Fibroblast of lung (primary cell): ENCODE measurements at regions not wholly inside any gene's neighbourhood (a gene's known extent, or its start where the extent isn't known, plus 50 kb on each side); places are given as distances from the start of the nearest gene placed in this dataset.

Source experiments
- DNase-seq, 2 donors: peaks; one replicate each; pipeline versions ENCODE4 v3.0.0 to v3.0.0-alpha.2; 2010; ENCODE audit warnings: low read depth in 2 of 2
- H2AFZ ChIP-seq: 2 replicates; pipeline ENCODE4 v1.5.1; 2012; ENCODE audit warnings: low read length, control low read depth, inconsistent platforms
- H3K27ac ChIP-seq: 2 replicates; pipeline ENCODE4 v1.5.1; 2011; ENCODE audit warnings: low read length, control low read depth; ENCODE audit not compliant: insufficient read depth
- H3K27me3 ChIP-seq: 2 replicates; pipeline ENCODE4 v1.5.1; 2011; ENCODE audit warnings: mild to moderate bottlenecking, low read length; ENCODE audit not compliant: control insufficient read depth, insufficient read depth
- H3K36me3 ChIP-seq: 2 replicates; pipeline ENCODE4 v1.5.1; 2011; ENCODE audit warnings: low read length; ENCODE audit not compliant: control insufficient read depth, insufficient read depth
- H3K4me1 ChIP-seq: 2 replicates; pipeline ENCODE4 v1.5.1; 2011; ENCODE audit warnings: low read length; ENCODE audit not compliant: control insufficient read depth, insufficient read depth; ENCODE audit errors: extremely low read depth
- H3K4me2 ChIP-seq: 2 replicates; pipeline ENCODE4 v1.5.1; 2011; ENCODE audit warnings: low read length, control low read depth; ENCODE audit not compliant: insufficient read depth; ENCODE audit errors: extremely low read depth
- H3K4me3 ChIP-seq, 4 experiments: fragments of 200-600 bp in 1 of 4; sonication (generic) in 1 of 4; replicated peaks in 1 of 4; 2 replicates each; pipeline ENCODE4 v1.5.1; 2011 to 2016; ENCODE audit warnings: low read length in 4 of 4, low read depth in 3 of 4, mild to moderate bottlenecking in 3 of 4, control low read depth in 2 of 4, inconsistent platforms in 1 of 4, mixed read lengths in 1 of 4; ENCODE audit not compliant: insufficient read depth in 1 of 4; ENCODE audit errors: control extremely low read depth in 1 of 4
- H3K79me2 ChIP-seq: 2 replicates; pipeline ENCODE4 v1.5.1; 2012; ENCODE audit warnings: mild to moderate bottlenecking, low read length, inconsistent platforms; ENCODE audit not compliant: control insufficient read depth, insufficient read depth
- H3K9ac ChIP-seq: 2 replicates; pipeline ENCODE4 v1.5.1; 2011; ENCODE audit warnings: mild to moderate bottlenecking, low read length, control low read depth; ENCODE audit not compliant: insufficient read depth
- H3K9me3 ChIP-seq: 2 replicates; pipeline ENCODE4 v1.5.1; 2012; ENCODE audit warnings: low read depth, low read length; ENCODE audit not compliant: control insufficient read depth, insufficient read depth
- H4K20me1 ChIP-seq: 2 replicates; pipeline ENCODE4 v1.5.1; 2011; ENCODE audit warnings: low read length; ENCODE audit not compliant: control insufficient read depth, insufficient read depth; ENCODE audit errors: extremely low read depth
- CTCF ChIP-seq, 2 donors: IDR thresholded peaks in 1 of 2; conservative IDR thresholded peaks in 1 of 2; 1 replicate in 1 of 2; 2 replicates in 1 of 2; pipeline ENCODE4 v1.5.1; 2011 to 2012; ENCODE audit warnings: low read length in 2 of 2, control low read depth in 1 of 2, inconsistent platforms in 1 of 2, low read depth in 1 of 2, mild to moderate bottlenecking in 1 of 2
- EZH2 ChIP-seq: IDR thresholded peaks from 2 replicates; pipeline ENCODE4 v1.5.1; 2012; ENCODE audit warnings: low read length, control low read depth, mild to moderate bottlenecking; ENCODE audit errors: missing control alignments

GRCh38 chr12:17388679-17389078 is 701.3 kb downstream of the RERGL start:
- Histone ChIP-seq H3K4me2 (no peak overlapping the region), H3K27me3 (no peaks in the 10 kb centered on the region)

GRCh38 chr12:17383321-17383720 is 706.7 kb downstream of the RERGL start:
- Histone ChIP-seq H3K36me3 (no peaks in the 10 kb centered on the region), H3K27ac (no peak overlapping the region), H3K9ac (no peak overlapping the region), H3K9me3 (no peaks in the 10 kb centered on the region), H3K4me1 (no peaks in the 10 kb centered on the region), H3K27me3 (no peaks in the 10 kb centered on the region), H3K79me2 (no peaks in the 10 kb centered on the region), H2AFZ (no peak overlapping the region), H3K4me2 (no peak overlapping the region), H3K4me3 (no peak overlapping the region), H4K20me1 (no peaks in the 10 kb centered on the region)
- no peak for TF ChIP-seq CTCF (conservative IDR thresholded peaks at IDR 0.05 in 1 of 2, IDR thresholded peaks at IDR 0.05 in 1 of 2; ENCODE audit: low read depth in 1 of 2, low read length in 2 of 2)
- TF ChIP-seq EZH2, result no peak
- DNase-seq, result no peak

More at GRCh38 chr12:17388679-17389078, 701.3 kb downstream of the RERGL start:
- Histone ChIP-seq H3K36me3 (no peaks in the 10 kb centered on the region), H3K9me3 (no peaks in the 10 kb centered on the region), H3K27ac (no peak overlapping the region), H4K20me1 (no peaks in the 10 kb centered on the region), H3K9ac (no peak overlapping the region), H2AFZ (no peak overlapping the region), H3K4me3 (no peak overlapping the region), H3K4me1 (no peaks in the 10 kb centered on the region), H3K79me2 (no peaks in the 10 kb centered on the region)
- no peak for TF ChIP-seq EZH2
- TF ChIP-seq CTCF (conservative IDR thresholded peaks at IDR 0.05 in 1 of 2, IDR thresholded peaks at IDR 0.05 in 1 of 2; ENCODE audit: low read depth in 1 of 2, low read length in 2 of 2), result no peak
- no peak for DNase-seq

- H3K9ac ChIP-seq, result no peak overlapping the region
- TF ChIP-seq EZH2 (no peak), CTCF (conservative IDR thresholded peaks at IDR 0.05 in 1 of 2, IDR thresholded peaks at IDR 0.05 in 1 of 2; ENCODE audit: low read depth in 1 of 2, low read length in 2 of 2) (no peak)
- H2AFZ ChIP-seq, result no peak overlapping the region
Measured at GRCh38 chr12:17381211-17381610, 708.8 kb downstream of the RERGL start.

More at GRCh38 chr12:17381211-17381610, 708.8 kb downstream of the RERGL start:
- Histone ChIP-seq H3K79me2 (no peaks in the 10 kb centered on the region), H3K4me1 (no peaks in the 10 kb centered on the region), H3K27me3 (no peaks in the 10 kb centered on the region), H4K20me1 (no peaks in the 10 kb centered on the region), H3K9me3 (no peaks in the 10 kb centered on the region), H3K4me2 (no peak overlapping the region), H3K4me3 (no peak overlapping the region), H3K36me3 (no peaks in the 10 kb centered on the region), H3K27ac (no peak overlapping the region)
- no peak for DNase-seq
